WI38 (cell line): ENCODE measurements at regions not wholly inside any gene's neighbourhood (a gene's known extent, or its start where the extent isn't known, plus 50 kb on each side); places are given as distances from the start of the nearest gene placed in this dataset.

Experiments
- H3K4me3 ChIP-seq: 2 replicates; pipeline ENCODE4 v1.5.1; 2011; ENCODE audit warnings: low read depth, mild to moderate bottlenecking, control low read depth, low read length
- TF ChIP-seq, protein P1 (sequence below): IDR thresholded peaks from 2 replicates; pipeline ENCODE4 v1.5.1; 2012; ENCODE audit warnings: low read depth, mild to moderate bottlenecking, control low read depth, low read length

DNA sequence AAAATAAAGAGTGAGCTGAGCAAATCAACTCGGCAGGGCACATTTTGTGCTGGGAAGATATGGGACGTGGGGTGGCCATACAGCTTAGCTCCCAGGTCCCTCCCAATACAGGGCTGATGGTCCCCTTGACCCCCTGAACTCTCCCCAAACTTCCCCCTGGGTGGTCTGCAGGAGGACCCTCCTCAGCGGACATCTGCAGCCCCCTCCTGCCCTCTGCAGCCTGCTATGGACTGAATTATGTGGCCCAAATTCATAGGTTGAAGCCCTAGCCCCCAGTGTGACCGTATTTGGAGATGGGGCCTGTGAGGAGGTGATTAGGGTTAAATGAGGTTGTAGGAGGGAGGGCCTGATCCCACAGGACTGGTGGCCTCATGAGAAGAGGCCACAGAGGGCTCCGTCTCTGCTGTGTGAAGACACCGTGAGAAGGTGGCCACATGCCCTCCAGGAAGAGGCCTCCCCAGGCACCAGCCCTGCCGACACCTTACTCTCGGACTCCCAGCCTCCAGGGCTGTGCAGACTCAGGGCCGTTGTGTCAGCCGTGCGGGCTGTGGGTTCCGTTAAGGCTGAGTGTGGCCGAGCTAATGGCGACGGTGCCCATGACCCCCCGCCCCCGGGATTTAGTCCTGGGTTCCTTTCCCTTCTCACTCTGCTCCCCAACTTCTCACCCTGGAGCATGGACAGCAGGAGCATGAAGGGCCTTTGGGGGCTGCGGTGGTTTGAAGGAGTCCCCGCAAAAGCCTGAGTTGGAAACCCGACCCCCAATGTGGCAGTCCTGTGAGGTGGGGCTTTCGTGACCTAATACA, 1042.8 kb downstream of the BRD1 start:
- no peak overlapping the region for H3K4me3 ChIP-seq
- TF ChIP-seq, protein P1, sequence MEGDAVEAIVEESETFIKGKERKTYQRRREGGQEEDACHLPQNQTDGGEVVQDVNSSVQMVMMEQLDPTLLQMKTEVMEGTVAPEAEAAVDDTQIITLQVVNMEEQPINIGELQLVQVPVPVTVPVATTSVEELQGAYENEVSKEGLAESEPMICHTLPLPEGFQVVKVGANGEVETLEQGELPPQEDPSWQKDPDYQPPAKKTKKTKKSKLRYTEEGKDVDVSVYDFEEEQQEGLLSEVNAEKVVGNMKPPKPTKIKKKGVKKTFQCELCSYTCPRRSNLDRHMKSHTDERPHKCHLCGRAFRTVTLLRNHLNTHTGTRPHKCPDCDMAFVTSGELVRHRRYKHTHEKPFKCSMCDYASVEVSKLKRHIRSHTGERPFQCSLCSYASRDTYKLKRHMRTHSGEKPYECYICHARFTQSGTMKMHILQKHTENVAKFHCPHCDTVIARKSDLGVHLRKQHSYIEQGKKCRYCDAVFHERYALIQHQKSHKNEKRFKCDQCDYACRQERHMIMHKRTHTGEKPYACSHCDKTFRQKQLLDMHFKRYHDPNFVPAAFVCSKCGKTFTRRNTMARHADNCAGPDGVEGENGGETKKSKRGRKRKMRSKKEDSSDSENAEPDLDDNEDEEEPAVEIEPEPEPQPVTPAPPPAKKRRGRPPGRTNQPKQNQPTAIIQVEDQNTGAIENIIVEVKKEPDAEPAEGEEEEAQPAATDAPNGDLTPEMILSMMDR = no peak

GRCh38 chr22:48783821-48784266, 1043.8 kb downstream of the BRD1 start:
- TF ChIP-seq, protein P1 = no peak
- no peak overlapping the region for H3K4me3 ChIP-seq

GRCh38 chr22:48782811-48783511, 1044.7 kb downstream of the BRD1 start:
- TF ChIP-seq, protein P1 = no peak
- no peak overlapping the region for H3K4me3 ChIP-seq

GRCh38 chr22:48782326-48782725, 1045.3 kb downstream of the BRD1 start:
- no peak overlapping the region for H3K4me3 ChIP-seq
- TF ChIP-seq, protein P1 = no peak

GRCh38 chr22:48781868-48782267, 1045.8 kb downstream of the BRD1 start:
- H3K4me3 ChIP-seq = no peak overlapping the region
- TF ChIP-seq, protein P1 = no peak

GRCh38 chr22:48781391-48781790, 1046.3 kb downstream of the BRD1 start:
- TF ChIP-seq, protein P1 = no peak
- H3K4me3 ChIP-seq = no peak overlapping the region
